ENCODE measurements at regions not wholly inside any gene's neighbourhood (a gene's known extent, or its start where the extent isn't known, plus 50 kb on each side); places are given as distances from the start of the nearest gene placed in this dataset.

GRCh38 chr7:95718577-95719410, 53.6 kb upstream of the DYNC1I1 start:
- no peaks in the 10 kb centered on the region for H3K4me1 Mint-ChIP-seq
- H3K27me3 Mint-ChIP-seq, result no peaks in the 10 kb centered on the region
- no peak overlapping the region for H3K4me3 Mint-ChIP-seq
- H3K36me3 Mint-ChIP-seq (ENCODE audit: low read depth), result no peaks in the 10 kb centered on the region
- H3K27ac Mint-ChIP-seq, result no peak overlapping the region
- intact Hi-C loops (cut with micrococcal nuclease), result no loop called here
- no peaks in the 10 kb centered on the region for H3K9me3 Mint-ChIP-seq
- DNase-seq, result no peak

- intact Hi-C loops (cut with micrococcal nuclease), result no loop called here
- Mint-ChIP-seq H3K9me3 (no peaks in the 10 kb centered on the region), H3K27ac (no peak overlapping the region), H3K4me3 (no peak overlapping the region), H3K27me3 (no peaks in the 10 kb centered on the region), H3K4me1 (no peaks in the 10 kb centered on the region), H3K36me3 (ENCODE audit: low read depth) (no peaks in the 10 kb centered on the region)
- no peak for DNase-seq
Observed at GRCh38 chr7:95716357-95717122, 55.8 kb upstream of the DYNC1I1 start.

- DNase-seq, result no peak
- Mint-ChIP-seq H3K36me3 (ENCODE audit: low read depth) (no peaks in the 10 kb centered on the region), H3K9me3 (no peaks in the 10 kb centered on the region), H3K4me3 (no peak overlapping the region), H3K4me1 (no peaks in the 10 kb centered on the region), H3K27me3 (no peaks in the 10 kb centered on the region), H3K27ac (no peak overlapping the region)
- intact Hi-C loops (cut with micrococcal nuclease), result no loop called here
Observed at GRCh38 chr7:95715274-95715673, 57.1 kb upstream of the DYNC1I1 start.

DNA sequence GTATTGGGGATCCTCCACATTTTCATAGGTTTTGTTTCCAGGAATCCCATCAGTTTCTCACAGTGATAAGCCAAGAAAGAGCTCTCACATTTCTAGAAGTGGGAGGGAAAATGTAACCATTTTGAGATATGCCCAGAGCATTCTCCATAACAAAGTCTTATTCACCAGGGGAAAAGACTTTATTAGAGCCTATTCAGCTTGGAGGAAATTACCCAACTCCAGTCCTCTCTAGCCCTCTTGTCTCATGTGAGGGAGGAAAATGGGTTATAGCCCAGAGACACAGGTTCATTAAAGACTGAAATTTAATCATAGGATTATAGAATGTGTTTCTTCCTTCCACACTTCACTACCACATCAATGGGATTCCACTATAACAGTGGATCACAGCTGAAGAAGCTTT, 61.6 kb upstream of the DYNC1I1 start:
- H3K9me3 Mint-ChIP-seq, result no peaks in the 10 kb centered on the region
- H3K27ac Mint-ChIP-seq, result no peak overlapping the region
- no peaks in the 10 kb centered on the region for H3K36me3 Mint-ChIP-seq (ENCODE audit: low read depth)
- no peak for DNase-seq
- no peak overlapping the region for H3K4me3 Mint-ChIP-seq
- intact Hi-C loops (cut with micrococcal nuclease), result no loop called here
- H3K4me1 Mint-ChIP-seq, result no peaks in the 10 kb centered on the region
- no peaks in the 10 kb centered on the region for H3K27me3 Mint-ChIP-seq

DNA sequence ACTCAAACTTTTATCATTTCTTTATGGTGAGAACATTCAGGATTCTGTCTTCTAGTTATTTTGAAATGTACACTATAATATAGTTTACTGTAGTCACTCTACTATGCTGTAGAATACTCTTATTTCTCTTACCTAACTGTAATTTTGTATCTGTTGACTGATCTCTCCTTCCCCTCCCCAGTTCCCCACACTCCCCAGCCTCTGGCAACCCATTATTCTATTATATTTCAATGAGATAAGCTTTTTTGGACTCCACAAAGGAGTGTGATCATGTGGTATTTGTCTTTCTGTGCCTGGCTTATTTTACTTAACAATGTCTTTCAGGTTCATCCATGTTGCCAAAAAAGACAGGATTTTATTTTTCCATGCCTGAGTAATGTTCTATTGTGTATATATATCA, 71.4 kb upstream of the DYNC1I1 start:
- H3K27ac Mint-ChIP-seq, result no peak overlapping the region
- no peak overlapping the region for H3K4me3 Mint-ChIP-seq
- no peak for DNase-seq
- no peaks in the 10 kb centered on the region for H3K4me1 Mint-ChIP-seq
- intact Hi-C loops (cut with micrococcal nuclease), result no loop called here
- H3K36me3 Mint-ChIP-seq (ENCODE audit: low read depth), result no peaks in the 10 kb centered on the region
- peaks cover 7% of the 10 kb centered on the region for H3K27me3 Mint-ChIP-seq
- H3K9me3 Mint-ChIP-seq, result no peaks in the 10 kb centered on the region

- Mint-ChIP-seq H3K4me1 (peaks cover 4% of the 10 kb centered on the region), H3K9me3 (no peaks in the 10 kb centered on the region), H3K27ac (no peak overlapping the region), H3K27me3 (peaks cover 2% of the 10 kb centered on the region), H3K4me3 (no peak overlapping the region), H3K36me3 (ENCODE audit: low read depth) (no peaks in the 10 kb centered on the region)
- intact Hi-C loops (cut with micrococcal nuclease), result no loop called here
- no peak for DNase-seq
Observed at GRCh38 chr7:95694334-95694733, 78.0 kb upstream of the DYNC1I1 start.

- no peak overlapping the region for H3K4me3 Mint-ChIP-seq
- H3K4me1 Mint-ChIP-seq, result peaks cover 4% of the 10 kb centered on the region
- H3K27ac Mint-ChIP-seq, result no peak overlapping the region
- H3K9me3 Mint-ChIP-seq, result no peaks in the 10 kb centered on the region
- H3K27me3 Mint-ChIP-seq, result peaks cover 2% of the 10 kb centered on the region
- DNase-seq, result no peak
- no peaks in the 10 kb centered on the region for H3K36me3 Mint-ChIP-seq (ENCODE audit: low read depth)
- intact Hi-C loops (cut with micrococcal nuclease), result no loop called here
Observed at GRCh38 chr7:95693551-95694333, 78.6 kb upstream of the DYNC1I1 start.

- intact Hi-C loops (cut with micrococcal nuclease), result no loop called here
- Mint-ChIP-seq H3K4me3 (no peak overlapping the region), H3K9me3 (no peaks in the 10 kb centered on the region), H3K4me1 (peaks cover 4% of the 10 kb centered on the region), H3K36me3 (ENCODE audit: low read depth) (no peaks in the 10 kb centered on the region), H3K27ac (no peak overlapping the region), H3K27me3 (peaks cover 2% of the 10 kb centered on the region)
- no peak for DNase-seq
Observed at GRCh38 chr7:95691464-95691863, 80.9 kb upstream of the DYNC1I1 start.

GRCh38 chr7:95690367-95690947, 81.9 kb upstream of the DYNC1I1 start:
- Mint-ChIP-seq H3K4me3 (no peak overlapping the region), H3K27ac (no peak overlapping the region), H3K27me3 (no peaks in the 10 kb centered on the region), H3K4me1 (peaks cover 4% of the 10 kb centered on the region), H3K36me3 (ENCODE audit: low read depth) (no peaks in the 10 kb centered on the region), H3K9me3 (no peaks in the 10 kb centered on the region)
- DNase-seq, result peak; percentile 64
- intact Hi-C loops (cut with micrococcal nuclease), result loop anchor here (1.0 kb wide), 2 partner anchors 163 to 179 kb away; no protein-coding TSS in a partner anchor

GRCh38 chr7:95688931-95689495, 83.3 kb upstream of the DYNC1I1 start:
- H3K9me3 Mint-ChIP-seq, result no peaks in the 10 kb centered on the region
- no peak for DNase-seq
- no peaks in the 10 kb centered on the region for H3K36me3 Mint-ChIP-seq (ENCODE audit: low read depth)
- H3K4me3 Mint-ChIP-seq, result no peak overlapping the region
- no peaks in the 10 kb centered on the region for H3K27me3 Mint-ChIP-seq
- peaks cover 4% of the 10 kb centered on the region for H3K4me1 Mint-ChIP-seq
- no peak overlapping the region for H3K27ac Mint-ChIP-seq
- intact Hi-C loops (cut with micrococcal nuclease), result no loop called here

GRCh38 chr7:95687759-95688343, 84.5 kb upstream of the DYNC1I1 start:
- Mint-ChIP-seq H3K27me3 (no peaks in the 10 kb centered on the region), H3K9me3 (no peaks in the 10 kb centered on the region), H3K4me3 (no peak overlapping the region), H3K4me1 (peaks cover 4% of the 10 kb centered on the region), H3K27ac (no peak overlapping the region), H3K36me3 (ENCODE audit: low read depth) (no peaks in the 10 kb centered on the region)
- intact Hi-C loops (cut with micrococcal nuclease), result no loop called here
- no peak for DNase-seq

DNA sequence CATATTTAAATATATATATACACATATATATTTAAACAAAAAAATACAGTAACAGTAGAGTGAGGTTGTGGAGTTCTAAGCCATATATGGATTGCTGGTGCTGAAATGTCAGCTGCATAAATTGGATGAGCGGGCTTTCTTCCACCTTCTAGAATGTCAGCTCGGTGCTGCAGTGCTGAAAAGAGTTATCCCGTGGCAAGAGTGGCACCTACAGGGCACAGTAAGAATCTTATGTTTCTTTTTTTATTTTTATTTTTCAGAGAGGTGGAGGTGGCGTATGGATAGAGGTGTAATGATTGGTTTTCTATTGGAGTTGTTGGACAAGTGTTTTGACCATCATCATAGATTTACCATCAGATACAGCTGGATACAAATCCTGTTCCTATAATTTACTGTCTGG, 86.2 kb upstream of the DYNC1I1 start:
- Mint-ChIP-seq H3K4me1 (peaks cover 4% of the 10 kb centered on the region), H3K36me3 (ENCODE audit: low read depth) (no peaks in the 10 kb centered on the region), H3K9me3 (no peaks in the 10 kb centered on the region), H3K27me3 (no peaks in the 10 kb centered on the region), H3K4me3 (no peak overlapping the region), H3K27ac (no peak overlapping the region)
- no peak for DNase-seq
- intact Hi-C loops (cut with micrococcal nuclease), result no loop called here

DNA sequence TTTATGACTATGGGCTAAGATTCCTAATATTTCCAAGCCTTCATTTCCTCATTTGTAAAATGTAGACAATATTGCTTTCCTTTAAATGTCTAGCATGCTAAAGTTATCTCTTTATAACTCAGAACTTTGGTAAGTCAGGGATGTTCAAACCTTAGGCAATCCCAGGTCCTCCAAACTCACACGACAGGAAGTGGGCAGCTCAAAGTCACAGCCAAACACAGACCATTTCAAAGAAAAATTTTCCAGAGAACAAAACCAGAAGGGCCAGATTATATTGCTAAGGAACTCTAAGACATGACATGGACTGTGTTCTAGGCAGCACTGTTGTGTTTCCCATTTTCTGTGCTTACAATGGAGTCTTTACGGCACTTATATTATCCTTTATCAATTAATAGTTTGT, 87.8 kb upstream of the DYNC1I1 start:
- Mint-ChIP-seq H3K27me3 (no peaks in the 10 kb centered on the region), H3K27ac (no peak overlapping the region), H3K9me3 (no peaks in the 10 kb centered on the region), H3K36me3 (ENCODE audit: low read depth) (no peaks in the 10 kb centered on the region), H3K4me1 (no peaks in the 10 kb centered on the region), H3K4me3 (no peak overlapping the region)
- intact Hi-C loops (cut with micrococcal nuclease), result no loop called here
- no peak for DNase-seq

Data from activated CD4-positive, alpha-beta T cell treated with anti-CD3 and anti-CD28 coated beads, Interleukin-2, amount 10 ng/mL, durations not matched to agents 24 days and 14 days (primary cell).